ENCODE measurements at regions not wholly inside any gene's neighbourhood (a gene's known extent, or its start where the extent isn't known, plus 50 kb on each side); places are given as distances from the start of the nearest gene placed in this dataset.

- TF ChIP-seq POLR2A (IDR thresholded peaks at IDR 0.05) (no peak), CTCF (IDR thresholded peaks at IDR 0.05) (no peak)
Measured at GRCh38 chr18:35837922-35838496, 134.5 kb upstream of the RMP24 start.

Measured in transverse colon (tissue), 3 donors.